Left ventricle myocardium inferior (tissue), 1 donor: ENCODE measurements at regions not wholly inside any gene's neighbourhood (a gene's known extent, or its start where the extent isn't known, plus 50 kb on each side); places are given as distances from the start of the nearest gene placed in this dataset.

Source experiments
- DNase-seq: peaks from one replicate; pipeline ENCODE4 v3.0.0-alpha.2; 2020
- H3K27ac ChIP-seq: fragments of 200-600 bp; replicated peaks from 2 replicates; pipeline ENCODE4 v1.8.0; 2021
- H3K27me3 ChIP-seq: fragments of 200-600 bp; 2 replicates; pipeline ENCODE4 v1.8.0; 2021; ENCODE audit warnings: low read depth
- H3K36me3 ChIP-seq: fragments of 200-600 bp; 2 replicates; pipeline ENCODE4 v1.8.0; 2021
- H3K4me1 ChIP-seq: fragments of 200-600 bp; 2 replicates; pipeline ENCODE4 v1.8.0; 2021
- H3K4me3 ChIP-seq: fragments of 200-600 bp; 2 replicates; pipeline ENCODE4 v1.8.0; 2021; ENCODE audit warnings: mild to moderate bottlenecking, moderate library complexity
- H3K9me3 ChIP-seq: fragments of 200-600 bp; replicated peaks from 2 replicates; pipeline ENCODE4 v1.8.0; 2021
- CTCF ChIP-seq: fragments of 200-600 bp; IDR thresholded peaks from 2 replicates; pipeline ENCODE4 v1.8.0; 2021; ENCODE audit warnings: antibody characterized with exemption, mild to moderate bottlenecking, borderline replicate concordance
- intact Hi-C: fragments of 100-400 bp; cut with micrococcal nuclease; formaldehyde crosslinking; loops from one replicate; pipeline ENCODE4 v1.11.0; 2022
- donor health status: DM: no; HTN: yes; CAD: no; lungs with severe emphysema.

- Histone ChIP-seq H3K4me3 (no peak overlapping the region), H3K9me3 (peaks cover 14% of the 10 kb centered on the region), H3K27me3 (peaks cover 5% of the 10 kb centered on the region), H3K4me1 (no peaks in the 10 kb centered on the region), H3K27ac (no peak overlapping the region), H3K36me3 (no peaks in the 10 kb centered on the region)
- no peak for DNase-seq
- intact Hi-C loops: no loop called here
- no peak for TF ChIP-seq CTCF
These were observed 179.6 kb downstream of the DRD1 start for GRCh38 chr5:175264406-175264805.

- no peak for TF ChIP-seq CTCF
- Histone ChIP-seq H3K9me3 (peaks cover 14% of the 10 kb centered on the region), H3K36me3 (no peaks in the 10 kb centered on the region), H3K27ac (no peak overlapping the region), H3K4me3 (no peak overlapping the region), H3K4me1 (no peaks in the 10 kb centered on the region), H3K27me3 (peaks cover 7% of the 10 kb centered on the region)
- DNase-seq: no peak
- intact Hi-C loops: no loop called here
These were observed 180.2 kb downstream of the DRD1 start for GRCh38 chr5:175263776-175264175.

- intact Hi-C loops: no loop called here
- no peaks in the 10 kb centered on the region for H3K36me3 ChIP-seq
- H3K4me3 ChIP-seq: no peak overlapping the region
- H3K27ac ChIP-seq: no peak overlapping the region
- H3K9me3 ChIP-seq: peaks cover 9% of the 10 kb centered on the region
- DNase-seq: no peak
- TF ChIP-seq CTCF: no peak
- H3K27me3 ChIP-seq: peaks cover 20% of the 10 kb centered on the region
- no peaks in the 10 kb centered on the region for H3K4me1 ChIP-seq
These were observed 182.5 kb downstream of the DRD1 start for GRCh38 chr5:175261526-175261925.

GRCh38 chr5:175261037-175261436 is 182.9 kb downstream of the DRD1 start:
- no peak overlapping the region for H3K27ac ChIP-seq
- TF ChIP-seq CTCF: no peak
- H3K4me1 ChIP-seq: no peaks in the 10 kb centered on the region
- intact Hi-C loops: no loop called here
- no peaks in the 10 kb centered on the region for H3K36me3 ChIP-seq
- H3K4me3 ChIP-seq: no peak overlapping the region
- no peak for DNase-seq
- peaks cover 20% of the 10 kb centered on the region for H3K27me3 ChIP-seq
- peaks cover 9% of the 10 kb centered on the region for H3K9me3 ChIP-seq

GRCh38 chr5:175257847-175258194 is 186.2 kb downstream of the DRD1 start:
- no peak overlapping the region for H3K27ac ChIP-seq
- no peak overlapping the region for H3K4me3 ChIP-seq
- intact Hi-C loops: no loop called here
- TF ChIP-seq CTCF: no peak
- H3K4me1 ChIP-seq: peaks cover 8% of the 10 kb centered on the region
- H3K27me3 ChIP-seq: peaks cover 20% of the 10 kb centered on the region
- peaks cover 4% of the 10 kb centered on the region for H3K9me3 ChIP-seq
- no peaks in the 10 kb centered on the region for H3K36me3 ChIP-seq
- no peak for DNase-seq
